Esophagus squamous epithelium (tissue), 4 donors: ENCODE measurements at regions not wholly inside any gene's neighbourhood (a gene's known extent, or its start where the extent isn't known, plus 50 kb on each side); places are given as distances from the start of the nearest gene placed in this dataset.

Experiments
- POLR2A ChIP-seq, 4 donors: fragments of 450-650 bp; IDR thresholded peaks; one replicate each; pipeline ENCODE4 v1.6.1; 2017; ENCODE audit warnings: antibody characterized with exemption in 4 of 4, mild to moderate bottlenecking in 4 of 4, moderate library complexity in 3 of 4
- TF ChIP-seq, protein P1 (sequence below), 6 experiments: fragments of 450-650 bp in 4 of 6; fragments of 200-600 bp in 2 of 6; sonication (generic) in 2 of 6; IDR thresholded peaks; one replicate each; pipeline ENCODE4 v1.5.1; 2016 to 2019; ENCODE audit warnings: antibody characterized with exemption in 6 of 6, mild to moderate bottlenecking in 4 of 6, moderate library complexity in 4 of 6

DNA sequence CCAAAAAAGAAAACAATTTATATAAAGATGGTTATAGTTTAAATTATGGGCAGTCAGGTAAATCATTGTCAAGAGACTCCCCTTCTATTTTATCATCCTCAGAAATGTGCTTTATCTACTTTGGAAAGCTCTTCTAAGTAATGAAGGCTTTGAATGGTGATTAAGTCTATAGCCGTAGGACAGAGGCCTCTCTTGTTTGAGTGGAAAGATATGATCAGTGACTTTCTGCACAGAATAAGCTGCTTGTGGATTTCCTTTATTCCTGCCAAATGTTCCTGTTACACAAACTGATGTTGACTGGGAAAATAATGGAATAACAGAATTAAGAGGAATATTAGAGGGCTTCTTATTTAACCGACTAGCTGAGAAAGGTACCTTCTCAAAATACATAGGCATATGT, 174.6 kb upstream of the IVNS1ABP start:
- TF ChIP-seq, protein P1, sequence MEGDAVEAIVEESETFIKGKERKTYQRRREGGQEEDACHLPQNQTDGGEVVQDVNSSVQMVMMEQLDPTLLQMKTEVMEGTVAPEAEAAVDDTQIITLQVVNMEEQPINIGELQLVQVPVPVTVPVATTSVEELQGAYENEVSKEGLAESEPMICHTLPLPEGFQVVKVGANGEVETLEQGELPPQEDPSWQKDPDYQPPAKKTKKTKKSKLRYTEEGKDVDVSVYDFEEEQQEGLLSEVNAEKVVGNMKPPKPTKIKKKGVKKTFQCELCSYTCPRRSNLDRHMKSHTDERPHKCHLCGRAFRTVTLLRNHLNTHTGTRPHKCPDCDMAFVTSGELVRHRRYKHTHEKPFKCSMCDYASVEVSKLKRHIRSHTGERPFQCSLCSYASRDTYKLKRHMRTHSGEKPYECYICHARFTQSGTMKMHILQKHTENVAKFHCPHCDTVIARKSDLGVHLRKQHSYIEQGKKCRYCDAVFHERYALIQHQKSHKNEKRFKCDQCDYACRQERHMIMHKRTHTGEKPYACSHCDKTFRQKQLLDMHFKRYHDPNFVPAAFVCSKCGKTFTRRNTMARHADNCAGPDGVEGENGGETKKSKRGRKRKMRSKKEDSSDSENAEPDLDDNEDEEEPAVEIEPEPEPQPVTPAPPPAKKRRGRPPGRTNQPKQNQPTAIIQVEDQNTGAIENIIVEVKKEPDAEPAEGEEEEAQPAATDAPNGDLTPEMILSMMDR (IDR thresholded peaks at IDR 0.05), result no peak
- TF ChIP-seq POLR2A (IDR thresholded peaks at IDR 0.05), result no peak
